AG09319 (cell line): ENCODE measurements at regions not wholly inside any gene's neighbourhood (a gene's known extent, or its start where the extent isn't known, plus 50 kb on each side); places are given as distances from the start of the nearest gene placed in this dataset.

Source experiments
- DNase-seq: peaks from one replicate; pipeline ENCODE4 v3.0.0-alpha.2; 2010; ENCODE audit warnings: low read depth; ENCODE audit errors: extremely low read depth
- TF ChIP-seq, protein P1 (sequence below): IDR thresholded peaks from 2 replicates; pipeline ENCODE4 v1.5.1; 2011; ENCODE audit warnings: low read depth, mild to moderate bottlenecking, inconsistent platforms, low read length, moderate library complexity

DNA sequence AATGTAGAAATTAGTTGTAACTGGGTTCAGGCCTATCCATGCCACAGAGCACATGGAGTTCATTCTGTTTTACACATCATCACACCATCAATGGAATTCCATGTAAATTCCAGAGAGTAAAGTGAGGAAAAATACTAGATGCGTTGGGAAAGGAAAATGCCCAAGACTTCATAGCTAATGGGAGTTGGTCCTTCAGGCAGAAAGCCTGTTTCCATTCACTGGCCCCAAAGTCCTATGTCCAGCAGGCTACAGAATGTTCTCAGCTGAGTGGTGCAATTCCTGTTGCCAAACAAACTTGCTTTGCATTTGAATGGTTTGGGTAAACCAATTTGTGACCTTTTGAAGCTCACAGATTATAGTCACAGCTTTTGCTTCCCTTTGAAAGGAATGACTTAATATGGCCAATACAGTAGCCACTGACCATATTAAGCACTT, 164.6 kb upstream of the PFN2 start:
- no peak for DNase-seq
- TF ChIP-seq, protein P1, sequence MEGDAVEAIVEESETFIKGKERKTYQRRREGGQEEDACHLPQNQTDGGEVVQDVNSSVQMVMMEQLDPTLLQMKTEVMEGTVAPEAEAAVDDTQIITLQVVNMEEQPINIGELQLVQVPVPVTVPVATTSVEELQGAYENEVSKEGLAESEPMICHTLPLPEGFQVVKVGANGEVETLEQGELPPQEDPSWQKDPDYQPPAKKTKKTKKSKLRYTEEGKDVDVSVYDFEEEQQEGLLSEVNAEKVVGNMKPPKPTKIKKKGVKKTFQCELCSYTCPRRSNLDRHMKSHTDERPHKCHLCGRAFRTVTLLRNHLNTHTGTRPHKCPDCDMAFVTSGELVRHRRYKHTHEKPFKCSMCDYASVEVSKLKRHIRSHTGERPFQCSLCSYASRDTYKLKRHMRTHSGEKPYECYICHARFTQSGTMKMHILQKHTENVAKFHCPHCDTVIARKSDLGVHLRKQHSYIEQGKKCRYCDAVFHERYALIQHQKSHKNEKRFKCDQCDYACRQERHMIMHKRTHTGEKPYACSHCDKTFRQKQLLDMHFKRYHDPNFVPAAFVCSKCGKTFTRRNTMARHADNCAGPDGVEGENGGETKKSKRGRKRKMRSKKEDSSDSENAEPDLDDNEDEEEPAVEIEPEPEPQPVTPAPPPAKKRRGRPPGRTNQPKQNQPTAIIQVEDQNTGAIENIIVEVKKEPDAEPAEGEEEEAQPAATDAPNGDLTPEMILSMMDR: no peak

GRCh38 chr3:150133293-150133692, 162.6 kb upstream of the PFN2 start:
- DNase-seq: no peak
- TF ChIP-seq, protein P1: no peak

- TF ChIP-seq, protein P1: no peak
- DNase-seq: no peak
Measured at GRCh38 chr3:150132101-150132749, 161.5 kb upstream of the PFN2 start.

GRCh38 chr3:150131663-150132062, 161.0 kb upstream of the PFN2 start:
- TF ChIP-seq, protein P1: no peak
- DNase-seq: no peak

- DNase-seq: no peak
- TF ChIP-seq, protein P1: no peak
Measured at GRCh38 chr3:150130404-150131100, 159.9 kb upstream of the PFN2 start.

DNA sequence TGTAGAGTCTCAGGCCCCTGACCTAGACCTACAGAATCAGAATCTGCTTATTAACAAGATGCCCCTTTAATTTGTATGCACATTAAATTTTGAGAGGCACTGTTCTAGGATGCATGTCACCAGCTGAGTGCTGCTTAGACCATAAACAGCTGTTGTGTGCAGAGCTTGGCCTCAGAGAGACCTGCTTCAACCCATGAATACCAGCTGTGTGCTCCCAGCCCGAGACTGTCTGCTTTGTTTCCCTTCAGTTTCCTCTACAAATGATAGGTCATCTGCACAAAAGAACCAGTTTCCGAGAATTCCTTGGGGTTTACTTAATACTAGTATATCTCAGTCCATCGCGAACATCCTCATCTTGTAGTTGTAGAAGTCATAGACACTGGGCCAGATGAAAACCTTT, 158.5 kb upstream of the PFN2 start:
- TF ChIP-seq, protein P1: no peak
- no peak for DNase-seq

- TF ChIP-seq, protein P1: no peak
- no peak for DNase-seq
Measured at GRCh38 chr3:150128126-150128525, 157.4 kb upstream of the PFN2 start.
